ENCODE measurements at regions not wholly inside any gene's neighbourhood (a gene's known extent, or its start where the extent isn't known, plus 50 kb on each side); places are given as distances from the start of the nearest gene placed in this dataset.
"Not testable (repeated sequence)": the region's sequence is repeated elsewhere in the genome, so short reads cannot be mapped to it uniquely, and the experiment has no call there.

DNA sequence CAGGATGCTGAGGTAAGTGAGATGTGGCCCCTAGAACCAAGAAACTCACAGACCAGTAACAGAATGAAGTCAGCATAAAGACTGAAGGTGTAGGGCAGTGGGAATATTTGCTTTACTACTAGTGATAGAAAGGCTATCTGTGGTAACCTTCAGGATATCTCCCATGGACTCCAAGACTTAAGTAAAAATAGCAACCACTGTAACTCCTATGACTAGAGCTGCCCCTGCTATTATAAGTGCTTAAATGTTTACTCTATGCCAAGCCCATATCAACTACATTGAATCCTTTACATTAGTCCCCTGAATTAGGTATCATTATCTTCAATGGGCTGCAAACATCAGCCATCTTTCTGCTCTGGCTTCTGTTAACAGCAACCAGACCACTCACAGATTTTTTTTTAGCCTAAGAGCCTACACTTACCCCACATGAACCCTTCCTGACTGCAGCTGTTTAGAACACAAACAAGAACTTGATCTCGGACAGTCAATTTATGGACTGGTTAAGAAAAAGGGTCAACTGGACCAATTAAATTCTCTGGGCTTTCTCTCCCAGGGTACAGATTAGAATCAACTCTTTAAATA is 335.1 kb upstream of the API5 start:
- no peak for DNase-seq (ENCODE audit: low spot score in 2 of 2)
- H3K36me3 ChIP-seq, result no peaks in the 10 kb centered on the region
- H3K4me1 ChIP-seq, result no peaks in the 10 kb centered on the region
- 53% methylated on average over 1 of the region's 1 CpG for WGBS
- TF ChIP-seq, protein P1, sequence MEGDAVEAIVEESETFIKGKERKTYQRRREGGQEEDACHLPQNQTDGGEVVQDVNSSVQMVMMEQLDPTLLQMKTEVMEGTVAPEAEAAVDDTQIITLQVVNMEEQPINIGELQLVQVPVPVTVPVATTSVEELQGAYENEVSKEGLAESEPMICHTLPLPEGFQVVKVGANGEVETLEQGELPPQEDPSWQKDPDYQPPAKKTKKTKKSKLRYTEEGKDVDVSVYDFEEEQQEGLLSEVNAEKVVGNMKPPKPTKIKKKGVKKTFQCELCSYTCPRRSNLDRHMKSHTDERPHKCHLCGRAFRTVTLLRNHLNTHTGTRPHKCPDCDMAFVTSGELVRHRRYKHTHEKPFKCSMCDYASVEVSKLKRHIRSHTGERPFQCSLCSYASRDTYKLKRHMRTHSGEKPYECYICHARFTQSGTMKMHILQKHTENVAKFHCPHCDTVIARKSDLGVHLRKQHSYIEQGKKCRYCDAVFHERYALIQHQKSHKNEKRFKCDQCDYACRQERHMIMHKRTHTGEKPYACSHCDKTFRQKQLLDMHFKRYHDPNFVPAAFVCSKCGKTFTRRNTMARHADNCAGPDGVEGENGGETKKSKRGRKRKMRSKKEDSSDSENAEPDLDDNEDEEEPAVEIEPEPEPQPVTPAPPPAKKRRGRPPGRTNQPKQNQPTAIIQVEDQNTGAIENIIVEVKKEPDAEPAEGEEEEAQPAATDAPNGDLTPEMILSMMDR (IDR thresholded peaks at IDR 0.05), result no peak
- no peak for TF ChIP-seq POLR2AphosphoS5 (IDR thresholded peaks at IDR 0.05)
- TF ChIP-seq POLR2A (IDR thresholded peaks at IDR 0.05), result no peak
- TF ChIP-seq EP300 (IDR thresholded peaks at IDR 0.05), result no peak
- H3K4me3 ChIP-seq, result no peak overlapping the region
- no peaks in the 10 kb centered on the region for H3K27me3 ChIP-seq
- H3K27ac ChIP-seq, result no peak overlapping the region
- no peaks in the 10 kb centered on the region for H3K9me3 ChIP-seq

DNA sequence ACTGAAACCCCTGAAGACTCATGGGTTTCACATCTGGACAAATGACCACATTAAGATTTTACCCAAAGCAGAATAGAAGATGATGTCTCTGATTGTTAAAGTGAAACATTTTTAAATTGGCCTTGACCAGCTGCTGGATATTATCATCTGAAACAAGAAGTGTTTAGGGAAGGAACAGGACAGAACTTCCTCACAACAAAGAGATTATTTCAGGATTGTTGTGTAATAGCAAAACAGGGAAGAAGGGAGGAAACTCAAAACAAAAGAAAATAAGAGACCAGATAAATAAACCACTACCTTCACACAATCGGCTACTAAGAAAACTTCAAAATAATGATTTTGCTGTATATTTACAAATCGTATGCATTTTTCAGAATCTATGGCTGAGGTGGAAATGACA is 319.2 kb upstream of the API5 start:
- Histone ChIP-seq H3K4me1 (no peaks in the 10 kb centered on the region), H3K27ac (no peak overlapping the region), H3K36me3 (no peaks in the 10 kb centered on the region), H3K27me3 (no peaks in the 10 kb centered on the region), H3K4me3 (no peak overlapping the region), H3K9me3 (no peaks in the 10 kb centered on the region)
- no peak for TF ChIP-seq EP300 (IDR thresholded peaks at IDR 0.05)
- no peak for TF ChIP-seq POLR2A (IDR thresholded peaks at IDR 0.05)
- TF ChIP-seq, protein P1 (IDR thresholded peaks at IDR 0.05), result no peak
- TF ChIP-seq POLR2AphosphoS5 (IDR thresholded peaks at IDR 0.05), result no peak
- DNase-seq (ENCODE audit: low spot score in 2 of 2), result no peak
- WGBS, result 54% methylated on average over 2 of the region's 2 CpGs

DNA sequence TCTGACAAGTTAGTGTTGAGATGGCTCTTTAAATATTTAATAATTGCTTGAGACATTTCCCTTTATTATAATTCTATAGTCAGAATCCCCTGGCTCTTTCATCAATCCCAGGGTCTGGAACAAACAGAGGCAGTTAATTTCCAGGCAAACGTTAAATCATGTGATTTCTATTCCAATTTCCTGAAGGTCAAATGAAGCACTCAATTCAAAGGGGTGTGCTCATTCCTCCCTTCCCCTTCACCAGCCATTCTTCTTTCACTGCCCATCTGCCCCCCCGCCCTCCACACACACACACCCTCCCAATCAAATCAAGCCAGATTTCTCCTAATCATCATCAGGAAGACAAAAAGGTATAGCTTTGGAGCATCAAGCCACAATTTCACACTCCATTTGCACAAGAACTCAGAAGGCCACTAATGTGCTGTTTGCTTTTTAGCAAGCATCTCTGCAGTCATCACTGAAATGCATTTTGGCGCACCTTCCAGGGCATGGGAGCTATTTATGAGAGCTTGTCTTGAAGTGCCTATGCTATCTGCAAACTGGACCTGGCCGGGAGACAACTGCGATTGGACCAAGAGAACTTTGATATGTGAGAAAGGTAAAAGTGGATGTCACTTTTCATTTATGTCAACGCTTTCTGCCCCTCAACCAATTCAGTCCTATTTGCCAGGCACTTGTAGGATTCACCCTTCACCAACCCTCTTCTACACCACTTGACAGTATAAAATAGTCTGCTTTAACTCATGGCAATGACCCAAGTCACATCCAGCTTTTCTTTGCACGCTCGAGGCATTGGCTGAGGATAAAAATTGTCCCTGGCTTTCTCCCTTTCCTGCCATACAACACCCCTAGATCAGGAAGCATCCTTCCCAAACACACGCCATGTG is 315.1 kb upstream of the API5 start:
- Histone ChIP-seq H3K27ac (no peak overlapping the region), H3K36me3 (no peaks in the 10 kb centered on the region), H3K4me3 (no peak overlapping the region), H3K9me3 (no peaks in the 10 kb centered on the region), H3K4me1 (no peaks in the 10 kb centered on the region), H3K27me3 (no peaks in the 10 kb centered on the region)
- no peak for DNase-seq (ENCODE audit: low spot score in 2 of 2)
- WGBS, result 68% methylated on average over 9 of the region's 9 CpGs
- TF ChIP-seq POLR2AphosphoS5 (IDR thresholded peaks at IDR 0.05), result no peak
- TF ChIP-seq, protein P1 (IDR thresholded peaks at IDR 0.05), result no peak
- TF ChIP-seq POLR2A (IDR thresholded peaks at IDR 0.05), result no peak
- TF ChIP-seq EP300 (IDR thresholded peaks at IDR 0.05), result no peak

DNA sequence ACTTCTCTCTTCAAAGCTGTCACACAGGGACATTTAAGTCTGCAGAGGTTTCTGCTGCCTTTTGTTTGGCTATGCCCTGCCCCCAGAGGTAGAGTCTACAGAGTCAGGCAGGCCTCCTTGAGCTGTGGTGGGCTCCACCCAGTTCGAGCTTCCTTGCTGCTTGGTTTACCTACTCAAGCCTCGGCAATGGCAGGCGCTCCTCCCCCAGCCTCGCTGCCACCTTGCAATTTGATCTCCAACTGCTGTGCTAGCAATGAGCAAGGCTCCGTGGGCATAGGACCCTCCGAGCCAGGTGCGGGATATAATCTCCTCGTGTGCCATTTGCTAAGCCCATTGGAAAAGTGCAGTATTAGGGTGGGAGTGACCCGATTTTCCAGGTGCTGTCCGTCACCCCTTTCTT is 306.9 kb upstream of the API5 start:
- not testable (repeated sequence) for H3K4me1 ChIP-seq; DNase-seq (ENCODE audit: low spot score in 2 of 2); H3K9me3 ChIP-seq; H3K36me3 ChIP-seq; H3K4me3 ChIP-seq; H3K27me3 ChIP-seq; H3K27ac ChIP-seq
- 86% methylated on average over 10 of the region's 10 CpGs for WGBS

DNA sequence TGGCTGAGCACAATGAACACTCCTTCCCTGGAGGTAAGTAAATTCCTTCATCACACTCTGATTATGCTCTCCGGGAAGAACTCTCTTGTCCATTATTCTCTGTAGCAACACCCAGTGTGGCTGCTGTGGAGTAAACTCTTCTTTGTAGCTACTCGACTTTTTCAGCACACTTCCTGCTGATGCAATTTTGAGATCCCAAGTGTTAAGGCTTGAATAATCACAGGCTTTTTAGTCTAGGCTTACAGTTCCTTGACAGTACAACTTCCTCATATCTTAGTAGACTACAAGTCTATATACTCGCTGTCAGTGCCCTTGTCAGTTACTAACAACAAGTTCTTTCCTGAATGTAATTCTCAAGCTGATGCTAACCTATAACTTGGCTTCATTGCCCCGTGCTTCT is 301.8 kb upstream of the API5 start:
- H3K27ac ChIP-seq, result no peak overlapping the region
- 61% methylated on average over 4 of the region's 4 CpGs for WGBS
- TF ChIP-seq, protein P1 (IDR thresholded peaks at IDR 0.05), result no peak
- TF ChIP-seq POLR2AphosphoS5 (IDR thresholded peaks at IDR 0.05), result no peak
- TF ChIP-seq EP300 (IDR thresholded peaks at IDR 0.05), result no peak
- no peak for TF ChIP-seq POLR2A (IDR thresholded peaks at IDR 0.05)
- no peak for DNase-seq (ENCODE audit: low spot score in 2 of 2)
- H3K36me3 ChIP-seq, result no peaks in the 10 kb centered on the region
- no peaks in the 10 kb centered on the region for H3K4me1 ChIP-seq
- H3K27me3 ChIP-seq, result no peaks in the 10 kb centered on the region
- H3K4me3 ChIP-seq, result no peak overlapping the region
- no peaks in the 10 kb centered on the region for H3K9me3 ChIP-seq

Data from suprapubic skin (tissue), 4 donors.